ENCODE measurements at regions not wholly inside any gene's neighbourhood (a gene's known extent, or its start where the extent isn't known, plus 50 kb on each side); places are given as distances from the start of the nearest gene placed in this dataset.
"Not testable (repeated sequence)": the region's sequence is repeated elsewhere in the genome, so short reads cannot be mapped to it uniquely, and the experiment has no call there.

DNA sequence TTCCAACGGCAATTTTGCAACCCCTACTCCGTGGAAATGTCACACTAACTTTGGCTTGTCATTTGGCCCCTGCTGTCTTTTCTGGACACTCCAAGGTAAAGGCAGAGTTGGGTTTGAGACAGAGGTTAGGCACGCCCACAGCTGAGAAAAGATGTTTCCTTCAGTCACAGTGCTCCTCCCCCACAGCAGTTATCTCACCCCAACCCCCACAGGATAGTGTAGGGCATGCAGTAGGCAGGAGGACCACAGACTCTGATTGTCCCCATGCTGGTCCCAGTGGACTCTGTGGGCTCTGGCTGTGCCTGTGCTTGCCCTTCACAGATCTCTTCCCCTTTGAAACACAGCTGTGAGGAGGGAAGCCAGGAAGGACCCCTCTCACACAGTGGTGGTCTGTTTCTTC is 124.0 kb upstream of the CARMIL1 start:
- DNase-seq (ENCODE audit: low spot score) (no peak), FAIRE-seq (no peak)

DNA sequence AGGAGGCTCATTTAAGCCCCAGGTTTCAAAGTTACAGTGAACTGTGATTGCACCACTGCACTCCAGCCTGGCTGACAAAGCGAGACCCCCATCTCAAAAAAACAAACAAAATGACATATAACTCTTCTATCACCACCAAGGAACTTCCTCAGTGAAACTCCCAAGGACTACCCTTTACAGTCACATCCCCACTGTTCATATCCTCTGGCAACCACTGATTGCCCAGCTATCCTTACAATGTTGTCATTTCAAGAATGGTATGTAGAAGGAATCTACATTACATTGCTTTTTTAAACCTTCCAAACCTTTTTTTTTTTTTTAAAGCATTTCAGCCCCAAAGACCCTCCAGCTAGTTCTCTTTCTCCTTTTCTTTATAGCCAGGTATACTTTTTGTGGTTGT is 123.1 kb upstream of the CARMIL1 start:
- DNase-seq (ENCODE audit: low spot score) (no peak), FAIRE-seq (no peak)

DNA sequence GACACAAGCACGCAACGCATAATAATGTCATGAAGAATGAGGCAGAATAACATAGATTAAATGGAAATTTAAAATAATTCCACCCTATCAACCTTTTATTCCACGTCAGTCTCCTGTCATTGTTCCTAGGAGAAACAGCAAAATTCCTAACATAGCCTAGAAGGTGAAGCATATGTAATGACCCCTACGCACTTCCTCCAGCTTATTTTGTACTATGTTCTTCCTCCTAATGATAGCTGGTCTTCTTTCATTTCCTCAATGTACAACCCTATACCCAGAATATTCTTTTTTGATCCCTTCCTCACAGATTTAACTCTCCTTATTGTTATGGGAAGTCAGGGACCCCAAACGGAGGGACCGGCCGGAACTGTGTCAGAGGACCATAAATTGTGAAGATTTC is 122.0 kb upstream of the CARMIL1 start:
- no peak for FAIRE-seq

DNA sequence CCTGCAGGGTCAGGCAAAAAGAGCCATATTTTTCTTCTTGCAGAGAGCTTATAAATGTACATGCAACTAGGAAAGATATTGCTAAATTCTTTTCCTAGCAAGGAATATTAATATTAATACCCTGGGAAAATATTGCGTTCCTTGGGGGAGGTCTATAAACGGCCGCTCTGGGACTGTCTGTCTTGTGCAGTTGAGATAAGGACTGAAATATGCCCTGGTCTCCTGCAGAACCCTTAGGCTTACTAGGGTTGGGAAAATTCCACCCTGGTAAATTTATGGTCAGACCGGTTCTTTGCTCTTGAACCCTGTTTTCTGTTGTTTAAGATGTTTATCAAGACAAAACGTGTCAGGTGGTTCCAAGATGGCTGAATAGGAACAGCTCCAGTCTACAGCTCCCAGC is 121.3 kb upstream of the CARMIL1 start:
- no peak for FAIRE-seq

More for the DNA sequence above, 122.0 kb upstream of the CARMIL1 start:
- no peak for DNase-seq (ENCODE audit: low spot score)

DNA sequence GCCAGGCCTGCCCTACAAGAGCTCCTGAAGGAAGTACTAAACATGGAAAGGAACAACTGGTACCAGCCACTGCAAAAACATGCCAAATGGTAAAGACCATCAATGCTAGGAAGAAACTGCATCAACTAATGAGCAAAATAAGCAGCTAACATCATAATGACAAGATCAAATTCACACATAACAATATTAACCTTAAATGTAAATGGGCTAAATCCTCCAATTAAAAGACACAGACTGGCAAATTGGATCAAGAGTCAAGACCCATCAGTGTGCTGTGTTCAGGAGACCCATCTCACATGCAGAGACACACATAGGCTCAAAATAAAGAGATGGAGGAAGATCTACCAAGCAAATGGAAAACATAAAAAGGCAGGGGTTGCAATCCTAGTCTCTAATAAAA is 119.0 kb upstream of the CARMIL1 start:
- DNase-seq (ENCODE audit: low spot score); FAIRE-seq: not testable (repeated sequence)

More for the DNA sequence above, 121.3 kb upstream of the CARMIL1 start:
- DNase-seq (ENCODE audit: low spot score) = no peak

DNA sequence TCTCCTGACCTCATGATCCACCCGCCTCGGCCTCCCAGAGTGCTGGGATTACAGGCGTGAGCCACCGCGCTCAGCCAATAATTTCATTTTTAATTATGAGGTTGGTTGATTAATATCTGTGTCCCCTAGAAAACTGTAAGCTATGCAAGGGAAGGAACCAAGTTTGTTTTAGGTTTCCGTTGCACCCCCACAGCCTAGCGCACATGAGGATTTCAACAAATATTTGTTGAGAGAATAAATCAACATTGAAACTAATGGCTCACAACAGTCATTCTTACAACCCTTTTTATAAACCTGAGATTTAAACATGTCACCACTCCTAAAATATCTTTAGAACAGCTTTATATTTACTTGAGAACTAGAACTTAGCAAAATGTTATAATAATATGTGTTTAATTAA is 114.0 kb upstream of the CARMIL1 start:
- DNase-seq (ENCODE audit: low spot score) (no peak), FAIRE-seq (no peak)

DNA sequence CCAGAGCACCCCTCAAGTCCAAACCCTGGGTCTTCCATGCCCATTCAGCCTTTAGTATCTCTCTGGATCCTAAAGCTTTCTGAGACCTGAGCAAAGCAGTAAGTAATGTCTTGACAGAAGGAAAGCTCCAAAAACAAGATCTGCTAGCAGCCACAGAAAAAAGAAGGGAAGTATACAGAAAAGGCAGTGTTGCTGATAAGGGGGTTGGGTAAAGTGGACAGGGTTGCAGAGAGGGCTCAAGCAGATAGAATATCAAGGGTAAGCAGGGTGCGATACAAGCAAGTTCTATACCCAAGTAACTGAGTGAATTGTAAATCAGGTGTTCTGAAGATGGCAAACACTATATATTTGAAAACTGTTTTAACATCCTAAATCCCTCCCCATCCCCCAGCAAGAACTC is 113.4 kb upstream of the CARMIL1 start:
- DNase-seq (ENCODE audit: low spot score) (no peak), FAIRE-seq (no peak)

DNA sequence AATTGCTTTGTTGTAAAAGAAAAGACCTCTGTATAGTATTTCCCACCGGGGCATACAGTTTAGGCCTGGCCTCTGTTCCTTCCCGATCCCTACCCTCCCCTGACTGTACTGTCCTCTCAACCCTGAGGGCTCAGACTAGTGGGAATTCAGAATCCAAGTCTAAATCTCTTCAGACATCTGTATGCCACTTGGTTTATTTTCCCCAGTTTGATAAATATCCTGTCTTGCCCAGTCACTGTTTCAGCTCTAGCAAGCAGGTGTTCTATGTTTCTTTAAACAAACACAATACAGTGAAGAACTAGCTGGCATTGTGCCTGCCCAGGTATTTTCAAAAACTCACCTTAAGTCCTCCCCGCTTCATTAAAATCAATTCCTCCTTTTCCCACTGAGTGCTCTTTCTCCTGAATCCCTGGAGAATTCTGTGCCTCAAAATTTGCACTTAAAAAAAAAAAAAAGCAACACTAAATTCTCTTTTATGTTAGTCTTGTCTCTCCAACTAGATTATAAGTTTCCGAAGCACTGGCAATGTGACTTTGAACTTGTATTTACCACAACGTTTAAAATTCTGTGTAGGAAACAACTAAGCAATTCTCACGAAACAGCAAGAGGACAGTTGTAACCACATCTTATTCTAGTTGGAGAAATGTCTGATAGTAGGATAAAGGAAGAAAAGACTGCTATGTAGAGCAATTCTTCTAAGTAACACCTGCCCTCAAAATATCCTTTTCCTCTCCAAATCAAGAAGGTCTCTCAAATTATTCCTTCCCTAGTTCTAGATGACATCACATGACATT is 112.0 kb upstream of the CARMIL1 start:
- no peak for FAIRE-seq
- no peak for DNase-seq (ENCODE audit: low spot score)

DNA sequence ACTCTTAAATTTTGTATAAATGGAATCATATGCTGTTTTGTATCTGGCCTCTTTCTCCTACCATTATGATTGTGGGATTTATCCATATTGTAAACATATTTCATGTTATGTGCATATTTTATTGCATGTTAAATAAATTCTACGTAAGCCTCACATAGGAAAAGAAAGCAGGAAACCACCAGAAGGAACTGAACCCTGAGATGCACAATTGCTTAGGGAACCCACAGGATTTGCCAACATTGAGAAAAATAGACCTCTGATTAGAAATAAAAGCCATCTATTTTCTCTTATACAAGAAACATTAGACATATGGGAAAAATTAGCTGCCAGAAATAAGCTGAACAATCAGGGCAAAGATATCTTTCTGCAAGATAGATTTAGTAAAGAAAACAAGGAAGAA is 111.2 kb upstream of the CARMIL1 start:
- FAIRE-seq (no peak), DNase-seq (ENCODE audit: low spot score) (no peak)

DNA sequence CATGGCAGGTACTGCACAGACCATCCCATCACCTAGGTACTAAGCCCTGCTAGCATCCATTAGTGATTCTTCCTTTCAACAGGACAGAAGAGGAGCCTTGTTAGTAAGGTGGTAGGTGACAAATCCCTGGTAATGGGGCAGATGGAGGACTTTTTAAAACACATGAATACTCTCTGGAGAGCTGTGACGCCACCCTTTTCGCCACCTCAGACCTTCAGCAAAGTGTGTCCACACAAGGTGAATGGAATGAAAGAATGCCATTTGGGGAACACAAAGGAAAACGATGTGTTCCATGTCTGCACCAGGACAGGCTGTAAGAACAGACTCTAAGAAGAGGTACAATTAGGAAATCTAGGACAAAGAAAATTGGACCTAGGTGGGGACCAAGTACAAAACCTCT is 110.5 kb upstream of the CARMIL1 start:
- FAIRE-seq (no peak), DNase-seq (ENCODE audit: low spot score) (no peak)

DNA sequence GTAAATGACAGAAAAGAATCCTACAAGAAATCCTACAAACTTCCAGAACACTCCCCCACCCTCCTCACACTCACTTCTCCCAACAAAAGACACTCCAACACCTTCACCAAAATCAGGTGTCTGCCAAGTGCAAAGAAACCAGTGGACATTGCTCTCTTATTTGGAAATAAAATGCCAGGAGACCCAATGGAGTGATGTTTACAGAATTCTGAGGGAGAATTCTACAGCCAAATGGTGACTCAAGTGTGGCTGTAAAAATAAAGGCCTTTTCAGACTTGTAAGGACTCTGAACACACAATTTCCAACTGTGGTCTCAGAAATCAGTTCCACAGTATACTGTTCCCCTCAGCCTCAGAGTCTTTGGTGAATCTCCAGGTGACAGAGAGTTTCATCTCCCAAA is 109.6 kb upstream of the CARMIL1 start:
- DNase-seq (ENCODE audit: low spot score) = no peak
- FAIRE-seq = no peak

DNA sequence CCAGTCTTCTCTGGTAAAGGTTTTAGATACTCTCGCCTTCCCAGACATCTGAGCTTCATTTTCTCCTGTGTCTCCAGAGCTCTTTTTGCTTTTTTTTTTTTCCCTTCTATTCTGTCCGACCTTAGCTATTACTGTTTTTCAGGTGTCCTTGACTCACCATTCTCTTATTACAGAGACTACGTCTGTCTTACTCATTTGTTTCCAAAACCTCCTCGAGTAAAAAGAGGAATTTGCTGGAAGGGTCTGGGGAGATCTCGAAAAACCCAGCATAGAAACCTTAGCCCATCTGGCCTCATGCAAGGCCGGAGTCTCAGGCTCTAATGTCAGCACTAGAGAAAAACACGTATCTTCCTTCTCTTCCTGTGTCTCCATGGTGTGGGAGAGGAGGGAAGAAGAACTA is 109.2 kb upstream of the CARMIL1 start:
- no peak for FAIRE-seq

DNA sequence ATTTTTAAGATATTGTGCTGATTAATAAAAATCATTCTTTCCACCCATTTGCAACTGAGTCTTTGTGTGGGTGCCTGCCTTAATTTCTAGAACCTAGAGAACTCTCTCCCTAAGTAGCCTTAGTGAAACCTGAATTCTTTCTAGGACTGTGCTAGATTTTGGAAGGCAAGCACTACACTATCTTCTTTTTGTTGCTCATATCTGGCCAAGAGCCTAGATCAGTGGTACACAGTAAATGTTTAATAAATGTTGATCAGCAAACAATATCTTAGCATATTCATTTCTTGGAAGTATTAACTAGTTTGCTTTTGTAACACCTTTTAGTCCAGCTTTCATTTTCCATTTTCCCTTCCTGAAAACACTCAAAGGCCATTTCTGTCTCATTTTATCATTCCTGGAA is 108.5 kb upstream of the CARMIL1 start:
- FAIRE-seq = no peak
- no peak for DNase-seq (ENCODE audit: low spot score)

More for the DNA sequence above, 109.2 kb upstream of the CARMIL1 start:
- no peak for DNase-seq (ENCODE audit: low spot score)

DNA sequence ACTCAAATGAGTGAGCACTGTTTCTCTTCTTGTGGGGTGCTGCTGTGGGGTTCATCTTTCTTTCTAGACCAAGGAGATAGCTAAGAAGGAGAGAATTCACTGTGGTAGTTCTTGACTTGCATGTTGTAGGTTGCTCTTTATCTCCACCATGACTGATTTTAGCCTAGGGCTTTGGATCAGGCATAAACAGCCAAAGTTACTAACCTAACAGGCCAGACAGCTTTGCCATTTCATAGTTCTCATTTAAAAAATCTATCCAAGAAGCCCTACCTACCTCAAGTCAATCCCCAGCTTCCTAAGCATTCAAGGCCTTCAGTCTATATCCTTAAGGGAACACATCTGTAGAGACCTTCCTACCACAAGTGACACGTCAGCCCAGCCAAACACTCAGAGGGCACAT is 107.9 kb upstream of the CARMIL1 start:
- DNase-seq (ENCODE audit: low spot score) = no peak
- FAIRE-seq = no peak

DNA sequence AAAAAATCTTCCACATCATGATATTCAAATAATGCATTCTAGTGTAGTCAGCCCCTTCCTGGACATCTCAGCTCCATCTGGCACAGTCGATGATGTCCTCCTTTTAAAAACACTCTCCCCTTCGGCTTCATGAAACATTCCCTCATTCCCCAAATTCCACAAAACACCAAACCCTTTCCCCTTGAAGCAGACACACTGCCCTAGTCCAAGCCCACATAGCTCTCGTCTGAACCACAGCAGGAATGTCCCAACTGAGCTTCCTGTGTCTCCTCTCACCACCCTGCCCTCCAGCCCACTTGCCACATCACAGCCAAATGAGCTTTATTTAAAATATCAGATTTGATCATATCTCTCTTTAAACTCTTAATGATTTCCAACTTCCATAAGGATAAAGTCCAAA is 106.4 kb upstream of the CARMIL1 start:
- DNase-seq (ENCODE audit: low spot score) (peak; percentile 72), FAIRE-seq (peak; percentile 53)

DNA sequence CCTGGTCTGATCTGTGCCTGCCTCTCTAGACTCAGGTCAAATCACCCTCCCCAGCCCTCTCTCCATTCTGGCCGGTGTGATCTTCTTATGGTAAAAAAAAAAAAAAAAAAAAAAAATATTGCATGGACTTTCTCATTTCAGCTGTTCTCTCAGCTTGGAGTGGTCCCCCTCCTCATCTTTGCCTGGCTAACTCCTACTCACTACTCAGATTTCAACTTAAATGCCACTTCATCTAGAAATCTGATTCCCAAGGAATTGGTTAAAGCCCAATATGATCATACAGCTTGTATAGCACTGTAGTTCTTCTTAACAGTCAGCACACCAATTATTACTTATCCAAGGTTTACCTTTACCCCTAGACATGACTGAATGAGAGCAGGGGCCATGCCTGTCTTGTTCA is 105.9 kb upstream of the CARMIL1 start:
- no peak for FAIRE-seq
- DNase-seq (ENCODE audit: low spot score) = no peak

DNA sequence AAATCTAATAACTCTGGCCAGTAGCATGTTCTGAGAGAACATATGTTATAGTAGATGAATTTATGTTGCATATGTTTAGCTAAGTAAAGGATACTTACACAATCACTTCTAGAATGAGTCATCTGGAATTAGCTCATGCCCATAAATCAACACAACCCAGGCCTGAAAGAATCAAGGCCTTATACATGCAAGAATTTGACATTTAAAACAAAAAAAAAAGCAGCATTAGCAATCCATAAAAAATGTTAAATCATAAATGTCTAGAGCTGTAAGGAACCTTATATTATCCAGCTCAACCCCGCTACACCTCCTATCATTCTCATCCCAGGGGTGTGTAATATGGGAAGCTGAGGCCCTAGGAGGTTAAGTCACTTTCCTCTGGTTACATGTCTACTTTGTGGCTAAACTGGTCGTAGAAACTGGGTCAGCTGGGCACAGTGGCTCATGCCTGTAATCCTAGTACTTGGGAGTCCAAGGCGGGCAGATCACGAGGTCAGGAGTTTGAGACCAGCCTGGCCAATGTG is 105.2 kb upstream of the CARMIL1 start:
- FAIRE-seq (no peak), DNase-seq (ENCODE audit: low spot score) (peak; percentile 63)

DNA sequence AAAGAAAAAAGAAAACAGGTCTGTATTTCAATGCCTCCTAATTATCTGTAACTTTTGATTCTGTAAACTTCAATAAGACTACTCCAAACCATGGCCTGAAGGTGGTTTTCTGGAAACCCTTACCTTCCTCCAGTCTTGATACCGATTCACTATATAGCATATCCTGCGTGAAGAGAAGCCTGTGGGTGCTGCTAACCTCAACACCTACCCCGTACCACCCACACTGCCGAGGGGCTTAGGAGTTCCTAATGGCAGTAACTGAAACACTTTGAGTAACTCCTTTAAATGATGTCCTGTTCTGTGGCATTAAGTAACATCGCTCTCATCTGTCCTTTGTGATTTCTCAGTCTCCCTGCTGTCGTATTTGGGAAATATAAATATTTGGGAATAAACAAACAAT is 104.5 kb upstream of the CARMIL1 start:
- no peak for DNase-seq (ENCODE audit: low spot score)
- no peak for FAIRE-seq

DNA sequence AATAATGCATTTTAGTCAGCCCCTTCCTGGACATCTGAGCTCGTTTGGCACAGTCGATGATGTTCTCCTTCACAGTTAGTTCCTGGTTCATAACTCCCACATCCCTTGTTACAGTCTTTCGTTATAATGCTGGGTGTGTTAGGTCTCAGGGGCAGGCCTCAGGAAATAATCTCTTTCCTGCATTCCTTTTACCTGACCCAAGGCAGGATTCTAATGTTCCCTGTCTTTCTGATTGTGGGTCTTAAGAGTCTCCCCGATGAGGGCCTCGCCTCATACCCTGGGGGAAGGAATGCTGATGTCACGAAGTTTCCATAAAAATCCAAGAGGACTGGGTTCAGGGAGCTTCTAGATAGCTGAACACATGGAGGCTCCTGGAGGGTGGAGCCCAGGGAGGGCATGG is 104.0 kb upstream of the CARMIL1 start:
- FAIRE-seq = no peak
- DNase-seq (ENCODE audit: low spot score) = no peak

DNA sequence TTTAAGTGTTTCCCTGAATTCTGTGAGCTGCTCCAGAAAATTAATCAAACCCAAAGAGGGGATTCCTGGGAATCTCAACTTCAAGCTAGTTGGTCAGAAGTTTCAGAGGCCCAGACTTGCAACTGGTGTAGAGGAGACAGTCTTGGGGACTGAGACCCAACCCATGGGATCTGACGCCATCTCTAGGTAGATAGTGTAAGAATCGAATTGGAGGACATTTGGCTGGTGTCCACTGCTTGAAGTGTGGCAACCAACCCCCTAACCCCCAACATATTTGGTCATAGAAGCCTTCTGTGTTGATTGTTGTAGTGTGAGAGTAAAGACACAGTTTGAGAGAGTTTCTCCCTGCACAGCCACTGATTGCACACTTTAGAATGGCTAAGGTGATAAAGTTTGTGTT is 103.5 kb upstream of the CARMIL1 start:
- DNase-seq (ENCODE audit: low spot score) = no peak
- no peak for FAIRE-seq

DNA sequence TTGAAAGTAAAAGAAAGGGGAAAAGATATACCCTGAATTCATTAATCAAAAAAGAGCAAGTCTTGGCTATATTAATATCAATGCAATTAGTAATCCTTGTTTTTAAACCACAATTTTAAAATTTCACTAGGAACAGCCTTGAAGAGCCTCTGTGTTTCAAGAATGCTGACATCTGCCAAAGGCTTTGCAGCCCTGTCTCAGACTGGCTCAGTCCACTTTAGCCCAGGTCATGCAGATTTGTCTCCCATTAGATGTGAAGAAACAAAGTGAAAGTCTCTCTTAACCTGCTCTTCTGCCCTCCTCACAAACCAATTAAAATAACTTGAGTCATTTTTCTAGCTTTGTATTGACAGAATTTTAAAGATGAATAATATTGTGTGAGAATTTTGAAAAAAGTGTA is 102.7 kb upstream of the CARMIL1 start:
- FAIRE-seq (no peak), DNase-seq (ENCODE audit: low spot score) (no peak)

DNA sequence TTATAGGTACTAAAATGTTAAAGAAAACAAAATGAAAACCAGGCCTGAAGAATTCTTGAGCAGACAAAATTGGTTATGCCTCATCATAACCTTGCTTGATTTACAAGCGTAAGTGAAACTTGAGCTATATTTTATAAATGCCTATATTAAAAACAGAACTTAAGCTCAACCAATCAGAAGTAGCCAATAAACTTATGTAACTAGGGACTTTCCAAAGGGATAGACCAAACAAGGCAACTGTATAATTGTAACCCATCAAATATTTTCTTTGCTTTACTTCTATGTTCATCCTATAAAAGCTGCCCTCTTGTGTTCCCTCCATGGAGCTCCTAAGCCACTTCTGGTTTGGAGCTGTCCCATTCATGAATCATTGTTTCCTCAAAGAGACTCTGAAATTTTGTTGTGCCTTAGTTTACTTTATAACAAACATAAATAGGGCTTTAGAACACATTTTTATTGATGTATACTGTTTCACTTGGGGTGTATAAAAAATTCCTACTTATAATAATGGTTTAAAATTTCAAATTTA is 101.6 kb upstream of the CARMIL1 start:
- no peak for DNase-seq (ENCODE audit: low spot score)
- no peak for FAIRE-seq

Measured in urothelium cell line (cell line).